GM19238 (cell line): ENCODE measurements at regions not wholly inside any gene's neighbourhood (a gene's known extent, or its start where the extent isn't known, plus 50 kb on each side); places are given as distances from the start of the nearest gene placed in this dataset.
"Not testable (repeated sequence)": the region's sequence is repeated elsewhere in the genome, so short reads cannot be mapped to it uniquely, and the experiment has no call there.

Source experiments
- DNase-seq: peaks from one replicate; pipeline ENCODE4 v3.0.0; 2011; ENCODE audit warnings: low spot score; ENCODE audit not compliant: insufficient read length

GRCh38 chr4:62548108-62548524 is 1348.0 kb downstream of the ADGRL3 start:
- DNase-seq = no peak

GRCh38 chr4:62544428-62544827 is 1344.3 kb downstream of the ADGRL3 start:
- no peak for DNase-seq

- DNase-seq = no peak
Measured at GRCh38 chr4:62543002-62543401, 1342.9 kb downstream of the ADGRL3 start.

- DNase-seq = no peak
Measured at GRCh38 chr4:62533573-62533972, 1333.4 kb downstream of the ADGRL3 start.

GRCh38 chr4:62531731-62532130 is 1331.6 kb downstream of the ADGRL3 start:
- no peak for DNase-seq

GRCh38 chr4:62531264-62531663 is 1331.1 kb downstream of the ADGRL3 start:
- DNase-seq = no peak

GRCh38 chr4:62528874-62529273 is 1328.7 kb downstream of the ADGRL3 start:
- DNase-seq = no peak

- no peak for DNase-seq
Measured at GRCh38 chr4:62526671-62527070, 1326.5 kb downstream of the ADGRL3 start.

GRCh38 chr4:62523256-62523655 is 1323.1 kb downstream of the ADGRL3 start:
- DNase-seq = no peak

- no peak for DNase-seq
Measured at GRCh38 chr4:62522273-62522672, 1322.1 kb downstream of the ADGRL3 start.

- DNase-seq = no peak
Measured at GRCh38 chr4:62517716-62518115, 1317.6 kb downstream of the ADGRL3 start.

GRCh38 chr4:62513306-62513705 is 1313.2 kb downstream of the ADGRL3 start:
- DNase-seq = no peak

GRCh38 chr4:62512271-62512670 is 1312.1 kb downstream of the ADGRL3 start:
- no peak for DNase-seq

- DNase-seq = no peak
Measured at GRCh38 chr4:62510228-62510627, 1310.1 kb downstream of the ADGRL3 start.

- DNase-seq = no peak
Measured at GRCh38 chr4:62500296-62500695, 1300.2 kb downstream of the ADGRL3 start.

GRCh38 chr4:62495032-62495431 is 1294.9 kb downstream of the ADGRL3 start:
- DNase-seq = no peak

- not testable (repeated sequence) for DNase-seq
Measured at GRCh38 chr4:62491756-62492155, 1291.6 kb downstream of the ADGRL3 start.

GRCh38 chr4:62490635-62491034 is 1290.5 kb downstream of the ADGRL3 start:
- DNase-seq = no peak

GRCh38 chr4:62487016-62487415 is 1286.9 kb downstream of the ADGRL3 start:
- DNase-seq = no peak

- DNase-seq = no peak
Measured at GRCh38 chr4:62484357-62484756, 1284.2 kb downstream of the ADGRL3 start.

- DNase-seq = no peak
Measured at GRCh38 chr4:62482355-62482754, 1282.2 kb downstream of the ADGRL3 start.

- no peak for DNase-seq
Measured at GRCh38 chr4:62475596-62475995, 1275.5 kb downstream of the ADGRL3 start.

GRCh38 chr4:62474802-62475201 is 1274.7 kb downstream of the ADGRL3 start:
- DNase-seq = no peak

- DNase-seq = no peak
Measured at GRCh38 chr4:62471021-62471420, 1270.9 kb downstream of the ADGRL3 start.
